Mesendoderm (in vitro differentiated cells): ENCODE measurements at regions not wholly inside any gene's neighbourhood (a gene's known extent, or its start where the extent isn't known, plus 50 kb on each side); places are given as distances from the start of the nearest gene placed in this dataset.

ENCODE experiments used
- DNase-seq: peaks from one replicate; pipeline ENCODE4 v3.0.0; 2013
- H2AK5ac ChIP-seq: 2 replicates; pipeline ENCODE4 v1.6.1; 2013; ENCODE audit warnings: low read length, inconsistent platforms
- H2BK120ac ChIP-seq: 2 replicates; pipeline ENCODE4 v1.6.1; 2013; ENCODE audit warnings: low read depth, mild to moderate bottlenecking, low read length, moderate library complexity, mixed read lengths
- H2BK15ac ChIP-seq: replicated peaks from 2 replicates; pipeline ENCODE4 v1.6.1; 2013; ENCODE audit warnings: low read depth, mild to moderate bottlenecking, moderate library complexity
- H2BK5ac ChIP-seq: 2 replicates; pipeline ENCODE4 v1.6.1; 2013; ENCODE audit warnings: low read length, inconsistent platforms
- H3K18ac ChIP-seq: 2 replicates; pipeline ENCODE4 v1.6.1; 2013; ENCODE audit warnings: mild to moderate bottlenecking, low read length, mixed read lengths
- H3K23ac ChIP-seq: one replicate; pipeline ENCODE4 v1.6.1; 2013; ENCODE audit warnings: low read length
- H3K27ac ChIP-seq: 2 replicates; pipeline ENCODE4 v1.5.1; 2013; ENCODE audit warnings: low read depth, mild to moderate bottlenecking, inconsistent platforms, low read length, moderate library complexity
- H3K27me3 ChIP-seq: 2 replicates; pipeline ENCODE4 v1.6.1; 2013; ENCODE audit warnings: low read length, control low read depth, mild to moderate bottlenecking, inconsistent platforms; ENCODE audit not compliant: insufficient read depth, poor library complexity
- H3K36me3 ChIP-seq: 2 replicates; pipeline ENCODE4 v1.6.1; 2013; ENCODE audit warnings: low read length, inconsistent platforms; ENCODE audit not compliant: control insufficient read depth, insufficient read depth
- H3K4ac ChIP-seq: one replicate; pipeline ENCODE4 v1.6.1; 2013; ENCODE audit warnings: low read depth, mild to moderate bottlenecking, low read length, moderate library complexity
- H3K4me1 ChIP-seq: 2 replicates; pipeline ENCODE4 v1.6.1; 2013; ENCODE audit warnings: low read depth, low read length, inconsistent platforms; ENCODE audit not compliant: control insufficient read depth
- H3K4me2 ChIP-seq: 2 replicates; pipeline ENCODE4 v1.6.1; 2013; ENCODE audit warnings: low read length
- H3K4me3 ChIP-seq: 2 replicates; pipeline ENCODE4 v1.5.1; 2013; ENCODE audit warnings: mild to moderate bottlenecking, low read length
- H3K56ac ChIP-seq: one replicate; pipeline ENCODE4 v1.6.1; 2013; ENCODE audit warnings: low read length
- H3K79me1 ChIP-seq: 2 replicates; pipeline ENCODE4 v1.6.1; 2013; ENCODE audit warnings: low read length, inconsistent platforms
- H3K79me2 ChIP-seq: 2 replicates; pipeline ENCODE4 v1.6.1; 2013; ENCODE audit warnings: mild to moderate bottlenecking, low read length; ENCODE audit not compliant: control insufficient read depth, insufficient read depth
- H3K9ac ChIP-seq: 2 replicates; pipeline ENCODE4 v1.6.1; 2013; ENCODE audit warnings: low read length, inconsistent platforms
- H4K5ac ChIP-seq: one replicate; pipeline ENCODE4 v1.6.1; 2013; ENCODE audit warnings: low read length
- H4K8ac ChIP-seq: one replicate; pipeline ENCODE4 v1.6.1; 2013; ENCODE audit warnings: low read depth, mild to moderate bottlenecking, control low read depth, low read length, moderate library complexity
- WGBS: extraction: QIAGEN DNeasy Blood & Tissue Kit; methylation state at CpG from one replicate; pipeline ENCODE4 v1.1.7; 2013; ENCODE audit warnings: low lambda C conversion rate, missing lambda C conversion rate; ENCODE audit not compliant: insufficient coverage; ENCODE audit errors: extremely low coverage; 5-methylcytosine and 5-hydroxymethylcytosine counted together

GRCh38 chr1:194167956-194168640 lies 981.7 kb upstream of the B3GALT2 start:
- no peak overlapping the region for H3K9ac ChIP-seq
- WGBS: no CpG with 5 or more reads among the region's 4 CpGs
- H4K5ac ChIP-seq: no peak overlapping the region
- no peak overlapping the region for H2BK120ac ChIP-seq
- no peak overlapping the region for H3K18ac ChIP-seq
- H3K4me1 ChIP-seq: no peaks in the 10 kb centered on the region
- no peaks in the 10 kb centered on the region for H3K79me1 ChIP-seq
- no peaks in the 10 kb centered on the region for H3K36me3 ChIP-seq
- no peak overlapping the region for H3K27ac ChIP-seq
- no peaks in the 10 kb centered on the region for H3K27me3 ChIP-seq
- H4K8ac ChIP-seq: no peak overlapping the region
- no peak overlapping the region for H3K4me3 ChIP-seq
- no peak overlapping the region for H2BK5ac ChIP-seq
- H2BK15ac ChIP-seq: no peak overlapping the region
- no peak overlapping the region for H3K56ac ChIP-seq
- no peak for DNase-seq
- no peaks in the 10 kb centered on the region for H3K79me2 ChIP-seq
- H3K4me2 ChIP-seq: no peak overlapping the region
- no peak overlapping the region for H3K4ac ChIP-seq
- H3K23ac ChIP-seq: no peak overlapping the region
- H2AK5ac ChIP-seq: no peak overlapping the region

- WGBS: no CpG with 5 or more reads among the region's 1 CpG
- H4K8ac ChIP-seq: no peak overlapping the region
- no peak overlapping the region for H3K23ac ChIP-seq
- H3K4me1 ChIP-seq: no peaks in the 10 kb centered on the region
- H2BK15ac ChIP-seq: no peak overlapping the region
- no peak overlapping the region for H2AK5ac ChIP-seq
- H3K79me2 ChIP-seq: no peaks in the 10 kb centered on the region
- H2BK120ac ChIP-seq: no peak overlapping the region
- no peak overlapping the region for H2BK5ac ChIP-seq
- H3K9ac ChIP-seq: no peak overlapping the region
- H4K5ac ChIP-seq: no peak overlapping the region
- no peak overlapping the region for H3K4ac ChIP-seq
- no peak for DNase-seq
- H3K27ac ChIP-seq: no peak overlapping the region
- H3K4me2 ChIP-seq: no peak overlapping the region
- H3K18ac ChIP-seq: no peak overlapping the region
- no peaks in the 10 kb centered on the region for H3K27me3 ChIP-seq
- H3K36me3 ChIP-seq: no peaks in the 10 kb centered on the region
- H3K79me1 ChIP-seq: no peaks in the 10 kb centered on the region
- no peak overlapping the region for H3K56ac ChIP-seq
- H3K4me3 ChIP-seq: no peak overlapping the region
Measured at GRCh38 chr1:194164755-194165154, 978.3 kb upstream of the B3GALT2 start.

- no peaks in the 10 kb centered on the region for H3K4me1 ChIP-seq
- no peak overlapping the region for H3K18ac ChIP-seq
- no peak overlapping the region for H3K4me2 ChIP-seq
- no peak for DNase-seq
- no peak overlapping the region for H4K5ac ChIP-seq
- no peak overlapping the region for H2AK5ac ChIP-seq
- H3K27ac ChIP-seq: no peak overlapping the region
- H2BK15ac ChIP-seq: no peak overlapping the region
- H3K36me3 ChIP-seq: no peaks in the 10 kb centered on the region
- no peaks in the 10 kb centered on the region for H3K79me1 ChIP-seq
- no peaks in the 10 kb centered on the region for H3K79me2 ChIP-seq
- no peak overlapping the region for H2BK120ac ChIP-seq
- H3K27me3 ChIP-seq: no peaks in the 10 kb centered on the region
- no peak overlapping the region for H3K56ac ChIP-seq
- no peak overlapping the region for H4K8ac ChIP-seq
- no CpG with 5 or more reads among the region's 1 CpG for WGBS
- no peak overlapping the region for H3K4me3 ChIP-seq
- no peak overlapping the region for H3K23ac ChIP-seq
- no peak overlapping the region for H3K4ac ChIP-seq
- H2BK5ac ChIP-seq: no peak overlapping the region
- H3K9ac ChIP-seq: no peak overlapping the region
Measured at GRCh38 chr1:194161591-194161990, 975.2 kb upstream of the B3GALT2 start.

GRCh38 chr1:194159941-194160340 lies 973.5 kb upstream of the B3GALT2 start:
- Histone ChIP-seq H2AK5ac (no peak overlapping the region), H3K23ac (no peak overlapping the region), H4K8ac (no peak overlapping the region), H2BK120ac (no peak overlapping the region), H3K4ac (no peak overlapping the region), H3K27me3 (no peaks in the 10 kb centered on the region), H4K5ac (no peak overlapping the region), H3K27ac (no peak overlapping the region), H3K18ac (no peak overlapping the region), H3K56ac (no peak overlapping the region), H2BK15ac (no peak overlapping the region), H3K4me2 (no peak overlapping the region), H2BK5ac (no peak overlapping the region), H3K36me3 (no peaks in the 10 kb centered on the region), H3K4me3 (no peak overlapping the region), H3K79me2 (no peaks in the 10 kb centered on the region), H3K79me1 (no peaks in the 10 kb centered on the region), H3K4me1 (no peaks in the 10 kb centered on the region), H3K9ac (no peak overlapping the region)
- peak; percentile 27 for DNase-seq

- Histone ChIP-seq H2BK15ac (no peak overlapping the region), H3K4me3 (no peak overlapping the region), H2BK120ac (no peak overlapping the region), H3K27ac (no peak overlapping the region), H3K36me3 (no peaks in the 10 kb centered on the region), H3K9ac (no peak overlapping the region), H3K4me1 (no peaks in the 10 kb centered on the region), H3K18ac (no peak overlapping the region), H4K8ac (no peak overlapping the region), H3K4me2 (no peak overlapping the region), H3K79me1 (no peaks in the 10 kb centered on the region), H3K4ac (no peak overlapping the region), H2BK5ac (no peak overlapping the region), H2AK5ac (no peak overlapping the region), H3K79me2 (no peaks in the 10 kb centered on the region), H3K23ac (no peak overlapping the region), H4K5ac (no peak overlapping the region), H3K27me3 (no peaks in the 10 kb centered on the region), H3K56ac (no peak overlapping the region)
- no CpG with 5 or more reads among the region's 3 CpGs for WGBS
- no peak for DNase-seq
Measured at GRCh38 chr1:194155962-194156361, 969.5 kb upstream of the B3GALT2 start.

- no peaks in the 10 kb centered on the region for H3K79me2 ChIP-seq
Measured at GRCh38 chr1:194151056-194151455, 964.6 kb upstream of the B3GALT2 start.

More at GRCh38 chr1:194151056-194151455, 964.6 kb upstream of the B3GALT2 start:
- Histone ChIP-seq H3K27me3 (no peaks in the 10 kb centered on the region), H2AK5ac (no peak overlapping the region), H3K18ac (no peak overlapping the region), H3K56ac (no peak overlapping the region), H4K5ac (no peak overlapping the region), H3K9ac (no peak overlapping the region), H3K4me3 (no peak overlapping the region), H4K8ac (no peak overlapping the region), H3K4me2 (no peak overlapping the region), H3K4me1 (no peaks in the 10 kb centered on the region), H3K36me3 (no peaks in the 10 kb centered on the region), H3K4ac (no peak overlapping the region), H2BK120ac (no peak overlapping the region), H2BK15ac (no peak overlapping the region), H3K27ac (no peak overlapping the region), H3K79me1 (no peaks in the 10 kb centered on the region), H3K23ac (no peak overlapping the region), H2BK5ac (no peak overlapping the region)
- no peak for DNase-seq
- no CpG with 5 or more reads among the region's 1 CpG for WGBS
